NT2/D1 (cell line): ENCODE measurements at regions not wholly inside any gene's neighbourhood (a gene's known extent, or its start where the extent isn't known, plus 50 kb on each side); places are given as distances from the start of the nearest gene placed in this dataset.

Experiments used
- DNase-seq: peaks from one replicate; pipeline ENCODE4 v3.0.0-alpha.2; 2011; ENCODE audit warnings: low read depth, low spot score
- H3K27me3 ChIP-seq: 2 replicates; pipeline ENCODE4 v1.6.0; 2011; ENCODE audit warnings: mild to moderate bottlenecking; ENCODE audit not compliant: insufficient read length, insufficient read depth
- H3K36me3 ChIP-seq: 2 replicates; pipeline ENCODE4 v1.6.1; 2011; ENCODE audit warnings: mild to moderate bottlenecking, low read length, mixed read lengths; ENCODE audit not compliant: insufficient read depth, insufficient read length
- H3K4me1 ChIP-seq: 2 replicates; pipeline ENCODE4 v1.5.1; 2011; ENCODE audit not compliant: insufficient read depth, insufficient read length
- H3K4me3 ChIP-seq: 2 replicates; pipeline ENCODE4 v1.5.1; 2011; ENCODE audit warnings: low read depth; ENCODE audit not compliant: insufficient read length
- H3K9ac ChIP-seq: 2 replicates; pipeline ENCODE4 v1.6.0; 2011; ENCODE audit warnings: low read depth; ENCODE audit not compliant: insufficient read length
- H3K9me3 ChIP-seq: 2 replicates; pipeline ENCODE4 v1.5.1; 2011; ENCODE audit warnings: mild to moderate bottlenecking, low read length; ENCODE audit not compliant: insufficient read depth
- SUZ12 ChIP-seq: IDR thresholded peaks from 2 replicates; pipeline ENCODE4 v1.6.1; 2011; ENCODE audit not compliant: insufficient read length, insufficient read depth; ENCODE audit errors: extremely low read depth
- YY1 ChIP-seq: IDR thresholded peaks from 2 replicates; pipeline ENCODE4 v1.6.1; 2011; ENCODE audit not compliant: insufficient read length, insufficient read depth
- ZNF274 ChIP-seq: IDR thresholded peaks from 2 replicates; pipeline ENCODE4 v1.6.1; 2011; ENCODE audit warnings: mild to moderate bottlenecking, low read depth, low read length

- Histone ChIP-seq H3K36me3 (no peaks in the 10 kb centered on the region), H3K9ac (no peak overlapping the region), H3K4me3 (no peak overlapping the region), H3K4me1 (no peaks in the 10 kb centered on the region), H3K27me3 (no peaks in the 10 kb centered on the region), H3K9me3 (no peaks in the 10 kb centered on the region)
- no peak for DNase-seq
- TF ChIP-seq YY1 (no peak), ZNF274 (no peak), SUZ12 (no peak)
Observed at GRCh38 chr2:180364719-180365118, 357.6 kb upstream of the CWC22 start.

GRCh38 chr2:180360283-180360618 lies 353.2 kb upstream of the CWC22 start:
- H3K9ac ChIP-seq: no peak overlapping the region
- no peaks in the 10 kb centered on the region for H3K4me1 ChIP-seq
- no peak for DNase-seq
- H3K36me3 ChIP-seq: no peaks in the 10 kb centered on the region
- no peak overlapping the region for H3K4me3 ChIP-seq
- no peaks in the 10 kb centered on the region for H3K9me3 ChIP-seq
- H3K27me3 ChIP-seq: no peaks in the 10 kb centered on the region
- no peak for TF ChIP-seq SUZ12
- TF ChIP-seq YY1: no peak
- TF ChIP-seq ZNF274: no peak

- Histone ChIP-seq H3K9me3 (no peaks in the 10 kb centered on the region), H3K27me3 (no peaks in the 10 kb centered on the region), H3K36me3 (no peaks in the 10 kb centered on the region), H3K4me1 (no peaks in the 10 kb centered on the region), H3K4me3 (no peak overlapping the region), H3K9ac (no peak overlapping the region)
- DNase-seq: no peak
- no peak for TF ChIP-seq ZNF274
- TF ChIP-seq SUZ12: no peak
- TF ChIP-seq YY1: no peak
Observed at GRCh38 chr2:180359522-180360282, 352.6 kb upstream of the CWC22 start.

GRCh38 chr2:180358458-180358857 lies 351.4 kb upstream of the CWC22 start:
- Histone ChIP-seq H3K4me1 (no peaks in the 10 kb centered on the region), H3K9ac (no peak overlapping the region), H3K27me3 (no peaks in the 10 kb centered on the region), H3K36me3 (no peaks in the 10 kb centered on the region), H3K9me3 (no peaks in the 10 kb centered on the region), H3K4me3 (no peak overlapping the region)
- TF ChIP-seq SUZ12: no peak
- no peak for TF ChIP-seq ZNF274
- TF ChIP-seq YY1: no peak
- DNase-seq: no peak

- no peak for DNase-seq
- Histone ChIP-seq H3K9me3 (no peaks in the 10 kb centered on the region), H3K4me3 (no peak overlapping the region), H3K9ac (no peak overlapping the region), H3K27me3 (no peaks in the 10 kb centered on the region), H3K36me3 (no peaks in the 10 kb centered on the region), H3K4me1 (no peaks in the 10 kb centered on the region)
- no peak for TF ChIP-seq SUZ12
- no peak for TF ChIP-seq YY1
- TF ChIP-seq ZNF274: no peak
Observed at GRCh38 chr2:180356676-180357075, 349.6 kb upstream of the CWC22 start.

GRCh38 chr2:180352620-180353019 lies 345.5 kb upstream of the CWC22 start:
- H3K9me3 ChIP-seq: no peaks in the 10 kb centered on the region
- no peak for TF ChIP-seq SUZ12
- TF ChIP-seq YY1: no peak
- no peak for TF ChIP-seq ZNF274
- H3K9ac ChIP-seq: no peak overlapping the region
- H3K27me3 ChIP-seq: no peaks in the 10 kb centered on the region
- H3K4me1 ChIP-seq: no peaks in the 10 kb centered on the region
- H3K36me3 ChIP-seq: no peaks in the 10 kb centered on the region
- H3K4me3 ChIP-seq: no peak overlapping the region
- DNase-seq: no peak

- no peak overlapping the region for H3K9ac ChIP-seq
- no peak overlapping the region for H3K4me3 ChIP-seq
- no peaks in the 10 kb centered on the region for H3K4me1 ChIP-seq
- TF ChIP-seq YY1 (no peak), ZNF274 (no peak), SUZ12 (no peak)
- DNase-seq: no peak
- H3K36me3 ChIP-seq: no peaks in the 10 kb centered on the region
- no peaks in the 10 kb centered on the region for H3K27me3 ChIP-seq
- no peaks in the 10 kb centered on the region for H3K9me3 ChIP-seq
Observed at GRCh38 chr2:180349809-180350208, 342.7 kb upstream of the CWC22 start.
